GM06990 (cell line): ENCODE measurements at regions not wholly inside any gene's neighbourhood (a gene's known extent, or its start where the extent isn't known, plus 50 kb on each side); places are given as distances from the start of the nearest gene placed in this dataset.

Source experiments
- DNase-seq: peaks from one replicate; pipeline ENCODE4 v3.0.0-alpha.2; 2011; ENCODE audit not compliant: insufficient read length; ENCODE audit errors: extremely low read depth
- H3K27me3 ChIP-seq: replicated peaks from 2 replicates; pipeline ENCODE4 v1.6.0; 2011; ENCODE audit warnings: low read length; ENCODE audit not compliant: control insufficient read depth, insufficient read depth
- H3K36me3 ChIP-seq: 2 replicates; pipeline ENCODE4 v1.5.1; 2011; ENCODE audit warnings: low read length; ENCODE audit not compliant: control insufficient read depth, insufficient read depth
- H3K4me3 ChIP-seq: replicated peaks from 2 replicates; pipeline ENCODE4 v1.5.1; 2011; ENCODE audit warnings: low read depth, mild to moderate bottlenecking, control low read depth, low read length
- CTCF ChIP-seq: IDR thresholded peaks from 2 replicates; pipeline ENCODE4 v1.5.1; 2011; ENCODE audit warnings: low read length, control low read depth, mild to moderate bottlenecking, inconsistent platforms; ENCODE audit not compliant: insufficient read depth, poor library complexity, severe bottlenecking

- DNase-seq, result no peak
- no peak for TF ChIP-seq CTCF
- H3K36me3 ChIP-seq, result no peaks in the 10 kb centered on the region
- H3K4me3 ChIP-seq, result no peak overlapping the region
- no peaks in the 10 kb centered on the region; the same call in 1 of the 2 replicates for H3K27me3 ChIP-seq
These were observed 210.5 kb downstream of the SNX18 start for GRCh38 chr5:54727874-54728587.

DNA sequence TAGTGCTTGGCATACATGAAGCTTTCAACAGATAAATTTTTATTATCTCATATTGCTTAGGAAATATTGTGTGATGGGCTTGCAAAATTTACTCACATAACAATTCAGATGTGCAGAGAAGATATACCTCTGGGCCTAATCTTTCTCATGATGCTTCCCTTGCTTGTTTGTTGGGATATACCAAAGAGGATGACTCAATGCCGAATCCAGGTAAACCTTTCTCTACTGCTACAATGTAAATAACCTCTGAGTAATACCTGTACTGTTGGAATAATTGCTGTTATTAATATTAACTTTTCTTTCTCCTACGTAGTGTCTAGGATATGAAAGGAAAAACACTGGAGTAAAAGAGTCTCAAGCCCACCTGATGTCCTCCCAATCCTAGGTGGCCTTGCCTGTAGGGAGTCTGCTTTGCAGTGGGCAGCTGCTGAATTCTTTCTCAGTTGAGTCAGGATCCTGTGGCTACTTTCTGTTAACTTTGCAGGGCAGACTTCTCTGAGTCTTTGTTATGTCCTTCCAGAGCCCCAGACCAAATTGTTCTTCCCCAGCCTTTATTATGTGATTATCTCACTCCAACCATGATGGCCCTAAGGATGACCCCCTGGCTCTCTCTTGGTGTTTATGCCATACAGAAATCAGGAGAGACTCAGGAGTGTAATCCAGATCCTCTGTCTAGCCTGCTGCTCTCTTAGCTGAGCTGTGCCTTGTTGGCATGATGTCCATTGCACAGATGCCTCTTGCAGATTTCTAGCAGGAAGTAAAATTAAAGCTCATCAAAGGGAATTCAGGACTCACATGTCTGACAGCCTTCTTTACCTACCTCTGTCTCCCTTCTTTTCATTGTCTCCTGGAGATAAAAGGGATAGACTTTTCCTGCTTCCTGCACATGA is 208.1 kb downstream of the SNX18 start:
- no peaks in the 10 kb centered on the region for H3K36me3 ChIP-seq
- no peak for DNase-seq
- H3K4me3 ChIP-seq, result no peak overlapping the region
- peaks cover under 1% of the 10 kb centered on the region; the same call in 1 of the 2 replicates for H3K27me3 ChIP-seq
- TF ChIP-seq CTCF, result no peak

DNA sequence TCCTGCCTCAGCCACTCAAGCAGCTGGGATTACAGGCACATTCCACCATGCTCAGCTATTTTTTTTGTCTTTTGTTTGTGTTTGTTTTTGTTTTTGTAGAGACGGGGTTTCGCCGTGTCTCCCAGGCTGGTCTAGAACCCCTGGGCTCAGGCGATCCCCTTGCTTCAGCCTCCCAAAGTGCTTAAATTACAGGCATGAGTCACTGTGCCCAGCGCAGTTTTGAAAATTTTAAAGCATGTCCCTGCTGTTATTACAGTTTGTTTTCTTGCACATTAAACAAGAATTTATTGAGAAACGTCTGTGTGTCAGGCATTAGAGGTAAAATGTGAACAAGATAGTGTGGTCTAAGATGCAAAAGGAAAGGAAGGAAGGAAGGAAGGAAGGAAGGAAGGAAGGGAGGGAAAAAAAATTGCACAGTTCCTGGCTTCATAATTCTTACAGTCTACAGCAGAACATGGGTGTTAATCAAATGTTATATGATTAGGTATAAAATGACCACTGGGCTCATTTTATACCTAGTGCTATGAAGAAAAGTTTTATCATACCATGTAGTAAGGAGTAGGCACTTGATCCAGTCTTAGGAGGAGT is 205.4 kb downstream of the SNX18 start:
- peaks cover 1% of the 10 kb centered on the region; the same call in 1 of the 2 replicates for H3K27me3 ChIP-seq
- H3K36me3 ChIP-seq, result no peaks in the 10 kb centered on the region
- DNase-seq, result no peak
- no peak overlapping the region for H3K4me3 ChIP-seq
- TF ChIP-seq CTCF, result no peak

DNA sequence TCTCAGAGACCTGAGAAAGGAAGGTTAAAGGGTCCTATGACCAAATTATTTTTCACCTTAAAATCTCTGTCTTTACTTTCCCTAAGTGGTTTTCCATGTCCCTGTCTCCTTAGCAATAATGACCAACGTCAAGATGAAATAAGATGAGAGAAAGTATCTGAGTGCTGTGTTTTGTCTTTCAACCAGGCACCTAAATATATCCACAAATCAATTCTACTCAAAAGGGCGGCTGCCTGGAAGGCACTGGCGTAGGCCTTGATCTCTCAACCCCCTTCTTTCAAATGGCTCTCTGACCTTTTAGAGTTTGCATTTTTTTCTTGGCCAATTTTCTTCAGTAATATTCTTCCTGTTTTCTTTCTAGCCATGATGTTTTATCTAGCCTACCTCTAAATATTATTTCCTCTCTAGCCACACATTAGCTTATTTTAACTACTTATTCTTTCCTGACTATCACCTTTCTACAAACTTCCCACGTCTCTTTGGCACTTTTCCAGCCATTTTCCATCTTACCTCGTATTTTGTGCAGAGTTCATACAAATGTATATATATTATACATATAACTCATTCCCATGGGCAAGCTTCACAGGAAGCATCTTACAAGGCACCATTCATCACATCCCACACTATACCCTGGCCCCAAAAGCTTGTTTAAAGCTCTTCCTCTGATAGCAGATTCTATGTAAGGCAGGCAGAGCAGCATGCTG is 204.5 kb downstream of the SNX18 start:
- Histone ChIP-seq H3K4me3 (no peak overlapping the region), H3K36me3 (no peaks in the 10 kb centered on the region), H3K27me3 (peaks cover 1% of the 10 kb centered on the region; the same call in 1 of the 2 replicates)
- no peak for TF ChIP-seq CTCF
- no peak for DNase-seq

DNA sequence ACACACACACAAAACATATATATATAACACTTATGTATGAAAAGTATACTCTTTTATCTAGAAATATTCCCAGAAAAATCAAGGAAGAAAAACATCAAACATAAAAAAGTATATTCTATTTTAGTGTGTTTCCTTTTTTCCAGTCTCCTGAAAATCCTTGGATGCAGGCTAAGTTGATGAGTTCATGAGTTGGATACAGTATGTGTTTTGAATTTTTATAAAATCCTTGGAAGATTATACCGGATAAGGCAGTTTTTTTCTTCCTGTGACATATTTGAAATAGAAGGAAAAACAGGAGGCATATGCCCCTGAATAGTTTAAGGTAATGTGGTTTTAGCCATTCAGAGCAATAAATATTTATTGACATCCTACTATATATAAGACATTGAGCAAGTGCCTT is 203.6 kb downstream of the SNX18 start:
- no peak for TF ChIP-seq CTCF
- no peak for DNase-seq
- Histone ChIP-seq H3K27me3 (peaks cover 1% of the 10 kb centered on the region; the same call in 1 of the 2 replicates), H3K4me3 (no peak overlapping the region), H3K36me3 (no peaks in the 10 kb centered on the region)
